GM12878 (cell line): ENCODE measurements at regions not wholly inside any gene's neighbourhood (a gene's known extent, or its start where the extent isn't known, plus 50 kb on each side); places are given as distances from the start of the nearest gene placed in this dataset.

Experiments used
- CTCF ChIP-seq, 3 experiments: IDR thresholded peaks in 2 of 3; conservative IDR thresholded peaks in 1 of 3; 2 replicates each; pipeline ENCODE4 v1.5.1; 2011; ENCODE audit warnings: low read depth in 3 of 3, low read length in 3 of 3, mild to moderate bottlenecking in 3 of 3, control low read depth in 2 of 3, moderate library complexity in 2 of 3, inconsistent platforms in 1 of 3, mixed read lengths in 1 of 3; ENCODE audit not compliant: control insufficient read depth in 2 of 3, insufficient read depth in 1 of 3; ENCODE audit errors: extremely low read depth in 1 of 3
- EP300 ChIP-seq, 2 experiments: fragments of 150-350 bp in 1 of 2; IDR thresholded peaks; 2 replicates each; pipeline ENCODE4 v1.6.1; 2011 to 2012; ENCODE audit warnings: low read depth in 2 of 2, low read length in 2 of 2, borderline replicate concordance in 1 of 2, improper control_type of control experiment in 1 of 2, inconsistent platforms in 1 of 2; ENCODE audit not compliant: control insufficient read depth in 1 of 2
- EZH2 ChIP-seq: IDR thresholded peaks from 2 replicates; pipeline ENCODE4 v1.6.1; 2012; ENCODE audit warnings: low read depth, mild to moderate bottlenecking, control low read depth, inconsistent platforms, low read length, borderline replicate concordance; ENCODE audit not compliant: control insufficient read depth
- POLR2A ChIP-seq: IDR thresholded peaks from 2 replicates; pipeline ENCODE4 v1.6.1; 2011; ENCODE audit warnings: low read depth, mild to moderate bottlenecking, low read length
- RB1 ChIP-seq: fragments of 450-650 bp; formaldehyde crosslinking; IDR thresholded peaks from 2 replicates; pipeline ENCODE4 v1.6.1; 2017; ENCODE audit warnings: mild to moderate bottlenecking, borderline replicate concordance
- SIN3A ChIP-seq: IDR thresholded peaks from 2 replicates; pipeline ENCODE4 v1.6.1; 2012; ENCODE audit warnings: low read depth, low read length, improper control_type of control experiment
- SIX5 ChIP-seq: IDR thresholded peaks from 2 replicates; pipeline ENCODE4 v1.6.1; 2011; ENCODE audit warnings: mild to moderate bottlenecking, low read depth, low read length, moderate library complexity; ENCODE audit not compliant: severe bottlenecking
- SREBF2 ChIP-seq: IDR thresholded peaks from 2 replicates; pipeline ENCODE4 v1.6.1; 2012; ENCODE audit warnings: mild to moderate bottlenecking, low read length
- ZNF217 ChIP-seq: fragments of 450-650 bp; IDR thresholded peaks from 2 replicates; pipeline ENCODE4 v1.6.1; 2017; ENCODE audit warnings: antibody characterized with exemption, mild to moderate bottlenecking
- TF ChIP-seq, protein P1 (sequence below): IDR thresholded peaks from 2 replicates; pipeline ENCODE4 v1.6.1; 2011; ENCODE audit warnings: low read depth, low read length, improper control_type of control experiment, borderline replicate concordance

- TF ChIP-seq, protein P1, sequence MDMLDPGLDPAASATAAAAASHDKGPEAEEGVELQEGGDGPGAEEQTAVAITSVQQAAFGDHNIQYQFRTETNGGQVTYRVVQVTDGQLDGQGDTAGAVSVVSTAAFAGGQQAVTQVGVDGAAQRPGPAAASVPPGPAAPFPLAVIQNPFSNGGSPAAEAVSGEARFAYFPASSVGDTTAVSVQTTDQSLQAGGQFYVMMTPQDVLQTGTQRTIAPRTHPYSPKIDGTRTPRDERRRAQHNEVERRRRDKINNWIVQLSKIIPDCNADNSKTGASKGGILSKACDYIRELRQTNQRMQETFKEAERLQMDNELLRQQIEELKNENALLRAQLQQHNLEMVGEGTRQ, result no peak
- TF ChIP-seq EZH2, result no peak
- TF ChIP-seq ZNF217, result no peak
- no peak for TF ChIP-seq POLR2A
- TF ChIP-seq CTCF (IDR thresholded peaks at IDR 0.05 in 2 of 3, conservative IDR thresholded peaks at IDR 0.05 in 1 of 3; ENCODE audit: control insufficient read depth in 2 of 3, extremely low read depth in 1 of 3, insufficient read depth in 1 of 3, low read depth in 3 of 3, low read length in 3 of 3), result no peak
- no peak for TF ChIP-seq SIX5
- no peak for TF ChIP-seq RB1
- TF ChIP-seq SIN3A, result no peak
- no peak for TF ChIP-seq SREBF2
- no peak for TF ChIP-seq EP300 (IDR thresholded peaks at IDR 0.05; ENCODE audit: borderline replicate concordance in 1 of 2, control insufficient read depth in 1 of 2, low read depth in 2 of 2, low read length in 2 of 2)
Observed at GRCh38 chr18:55054021-55054990, 95.0 kb upstream of the CCDC68 start.
